Karpas-422 (cell line): ENCODE measurements at regions not wholly inside any gene's neighbourhood (a gene's known extent, or its start where the extent isn't known, plus 50 kb on each side); places are given as distances from the start of the nearest gene placed in this dataset.

Experiments used
- DNase-seq: peaks from one replicate; pipeline ENCODE4 v3.0.0-alpha.2; 2015
- H2AFZ ChIP-seq: fragments of 200-600 bp; sonication (generic); 2 replicates; pipeline ENCODE4 v1.6.1; 2014; ENCODE audit warnings: antibody characterized with exemption, low read length, mixed read lengths
- H3K27ac ChIP-seq: fragments of 200-600 bp; sonication (generic); 2 replicates; pipeline ENCODE4 v1.5.1; 2014; ENCODE audit warnings: mild to moderate bottlenecking, low read length, moderate library complexity
- H3K27me3 ChIP-seq: fragments of 200-600 bp; sonication (generic); 2 replicates; pipeline ENCODE4 v1.6.1; 2014; ENCODE audit warnings: low read length, mixed read lengths
- H3K36me3 ChIP-seq: fragments of 200-600 bp; sonication (generic); 2 replicates; pipeline ENCODE4 v1.6.1; 2014; ENCODE audit warnings: low read length, mixed read lengths; ENCODE audit not compliant: insufficient read depth
- H3K4me1 ChIP-seq: fragments of 200-600 bp; sonication (generic); 2 replicates; pipeline ENCODE4 v1.6.1; 2014; ENCODE audit warnings: mild to moderate bottlenecking, low read length, mixed read lengths
- H3K4me2 ChIP-seq: fragments of 200-600 bp; sonication (generic); 2 replicates; pipeline ENCODE4 v1.6.1; 2014; ENCODE audit warnings: low read length, low read depth, mild to moderate bottlenecking; ENCODE audit not compliant: poor library complexity, severe bottlenecking
- H3K4me3 ChIP-seq: fragments of 200-600 bp; sonication (generic); 2 replicates; pipeline ENCODE4 v1.5.1; 2014; ENCODE audit warnings: mild to moderate bottlenecking, antibody characterized with exemption, low read length, mixed read lengths
- H3K79me2 ChIP-seq: fragments of 200-600 bp; sonication (generic); 2 replicates; pipeline ENCODE4 v1.6.1; 2014; ENCODE audit warnings: mild to moderate bottlenecking, low read length, mixed read lengths
- H3K9ac ChIP-seq: fragments of 200-600 bp; sonication (generic); 2 replicates; pipeline ENCODE4 v1.6.0; 2014; ENCODE audit warnings: low read length
- H3K9me2 ChIP-seq: fragments of 200-600 bp; sonication (generic), shearing (Covaris generic); replicated peaks from 2 replicates; pipeline ENCODE4 v1.6.0; 2014; ENCODE audit warnings: mild to moderate bottlenecking, low read length, moderate library complexity; ENCODE audit not compliant: insufficient read depth
- H3K9me3 ChIP-seq: fragments of 300-700, 200-600 bp; sonication (generic); 2 replicates; pipeline ENCODE4 v1.6.1; 2014; ENCODE audit warnings: low read length, mixed read lengths
- H4K20me1 ChIP-seq: fragments of 200-600 bp; sonication (generic); 2 replicates; pipeline ENCODE4 v1.6.1; 2014; ENCODE audit warnings: mild to moderate bottlenecking, antibody characterized with exemption, low read length, low read depth; ENCODE audit not compliant: insufficient read depth

GRCh38 chr5:142478113-142478512, 153.3 kb upstream of the SPRY4 start:
- H3K9me3 ChIP-seq: peaks cover 6% of the 10 kb centered on the region; the same call in 1 of the 2 replicates
- no peaks in the 10 kb centered on the region for H4K20me1 ChIP-seq
- H3K27ac ChIP-seq: no peak overlapping the region
- no peaks in the 10 kb centered on the region for H3K4me1 ChIP-seq
- H3K9me2 ChIP-seq: no peaks in the 10 kb centered on the region
- no peaks in the 10 kb centered on the region for H3K27me3 ChIP-seq
- no peak overlapping the region for H3K9ac ChIP-seq
- H3K4me2 ChIP-seq: no peak overlapping the region
- no peak overlapping the region for H2AFZ ChIP-seq
- H3K36me3 ChIP-seq: no peaks in the 10 kb centered on the region
- DNase-seq: no peak
- H3K4me3 ChIP-seq: no peak overlapping the region
- no peaks in the 10 kb centered on the region for H3K79me2 ChIP-seq

DNA sequence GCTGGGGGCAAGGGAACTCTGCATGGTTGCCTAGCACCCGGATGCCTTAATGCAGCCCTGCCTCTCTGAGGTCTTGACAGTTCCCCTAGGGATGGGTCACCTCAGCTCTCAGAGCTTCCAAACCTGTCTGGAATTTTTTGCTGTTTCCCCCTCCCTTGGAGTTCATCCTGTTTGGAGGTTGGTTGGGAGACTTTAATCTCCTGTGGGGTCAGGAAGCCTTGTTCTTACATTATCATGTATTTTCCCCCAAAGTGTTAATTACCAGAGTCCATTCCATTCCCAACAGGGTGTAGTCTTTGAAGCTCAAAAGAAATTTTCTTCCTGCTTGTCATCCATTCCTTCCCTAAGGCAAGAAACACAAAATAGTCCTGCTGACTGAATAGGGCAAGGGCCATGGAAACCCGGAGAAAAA, 150.3 kb upstream of the SPRY4 start:
- Histone ChIP-seq H3K9ac (no peak overlapping the region), H2AFZ (no peak overlapping the region), H3K27me3 (no peaks in the 10 kb centered on the region), H3K9me2 (no peaks in the 10 kb centered on the region), H3K36me3 (no peaks in the 10 kb centered on the region), H3K9me3 (peaks cover 6% of the 10 kb centered on the region; the same call in 1 of the 2 replicates), H3K4me3 (no peak overlapping the region), H3K27ac (no peak overlapping the region), H3K4me2 (no peak overlapping the region), H4K20me1 (no peaks in the 10 kb centered on the region), H3K79me2 (no peaks in the 10 kb centered on the region), H3K4me1 (no peaks in the 10 kb centered on the region)
- DNase-seq: no peak

DNA sequence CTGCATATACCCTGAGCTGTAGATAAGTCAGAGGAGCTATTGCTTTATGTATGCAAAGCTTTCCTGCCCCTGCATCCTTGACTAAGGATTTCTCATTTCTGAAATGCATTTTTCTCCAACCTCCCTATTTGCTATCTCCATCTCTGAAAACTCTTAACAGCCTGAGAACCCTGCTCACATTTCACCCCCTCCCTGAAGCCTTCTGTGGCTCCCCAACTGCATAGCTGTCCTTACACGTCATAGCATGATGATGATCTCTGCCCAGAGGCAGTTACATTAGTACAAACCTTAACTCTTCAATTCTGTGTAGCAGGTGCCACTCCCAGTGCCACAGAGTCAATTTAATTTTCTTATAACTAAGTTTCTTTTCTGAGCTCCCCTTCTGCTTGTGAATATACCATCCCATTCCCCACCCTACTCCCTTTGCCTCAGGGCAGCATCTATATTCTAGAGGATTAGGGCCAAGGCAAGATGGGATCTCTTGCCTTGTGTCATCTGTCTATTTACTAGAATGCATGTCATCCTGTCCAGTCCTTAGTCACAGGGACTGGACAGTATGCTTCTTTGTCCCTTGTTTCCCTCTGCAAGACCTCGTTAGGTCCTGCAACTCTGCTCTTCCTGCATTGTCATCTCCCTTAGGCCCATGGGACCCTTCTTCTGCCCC, 149.7 kb upstream of the SPRY4 start:
- no peak for DNase-seq
- Histone ChIP-seq H3K9ac (no peak overlapping the region), H3K27me3 (no peaks in the 10 kb centered on the region), H3K4me1 (no peaks in the 10 kb centered on the region), H3K9me3 (peaks cover 6% of the 10 kb centered on the region; the same call in 1 of the 2 replicates), H4K20me1 (no peaks in the 10 kb centered on the region), H3K4me3 (no peak overlapping the region), H2AFZ (no peak overlapping the region), H3K4me2 (no peak overlapping the region), H3K36me3 (no peaks in the 10 kb centered on the region), H3K27ac (no peak overlapping the region), H3K9me2 (no peaks in the 10 kb centered on the region), H3K79me2 (no peaks in the 10 kb centered on the region)

- no peak overlapping the region for H2AFZ ChIP-seq
- DNase-seq: no peak
- H3K36me3 ChIP-seq: no peaks in the 10 kb centered on the region
- H3K27me3 ChIP-seq: no peaks in the 10 kb centered on the region
- H3K4me3 ChIP-seq: no peak overlapping the region
- no peaks in the 10 kb centered on the region for H4K20me1 ChIP-seq
- H3K9me2 ChIP-seq: no peaks in the 10 kb centered on the region
- no peaks in the 10 kb centered on the region for H3K4me1 ChIP-seq
- H3K4me2 ChIP-seq: no peak overlapping the region
- H3K79me2 ChIP-seq: no peaks in the 10 kb centered on the region
- no peak overlapping the region for H3K27ac ChIP-seq
- H3K9me3 ChIP-seq: no peaks in the 10 kb centered on the region
- H3K9ac ChIP-seq: no peak overlapping the region
Measured at GRCh38 chr5:142473038-142473437, 148.2 kb upstream of the SPRY4 start.

GRCh38 chr5:142472306-142472951, 147.6 kb upstream of the SPRY4 start:
- H3K4me2 ChIP-seq: no peak overlapping the region
- H3K9ac ChIP-seq: no peak overlapping the region
- H3K4me3 ChIP-seq: no peak overlapping the region
- H3K4me1 ChIP-seq: no peaks in the 10 kb centered on the region
- H4K20me1 ChIP-seq: no peaks in the 10 kb centered on the region
- no peaks in the 10 kb centered on the region for H3K27me3 ChIP-seq
- H3K79me2 ChIP-seq: no peaks in the 10 kb centered on the region
- H3K9me3 ChIP-seq: no peaks in the 10 kb centered on the region
- H3K27ac ChIP-seq: no peak overlapping the region
- H3K36me3 ChIP-seq: no peaks in the 10 kb centered on the region
- DNase-seq: no peak
- H2AFZ ChIP-seq: no peak overlapping the region
- no peaks in the 10 kb centered on the region for H3K9me2 ChIP-seq

- Histone ChIP-seq H3K79me2 (no peaks in the 10 kb centered on the region), H3K36me3 (no peaks in the 10 kb centered on the region), H3K4me3 (no peak overlapping the region), H3K9ac (no peak overlapping the region), H3K9me3 (no peaks in the 10 kb centered on the region), H3K9me2 (no peaks in the 10 kb centered on the region), H3K4me2 (no peak overlapping the region), H4K20me1 (no peaks in the 10 kb centered on the region), H2AFZ (no peak overlapping the region), H3K27ac (no peak overlapping the region), H3K4me1 (no peaks in the 10 kb centered on the region), H3K27me3 (no peaks in the 10 kb centered on the region)
- no peak for DNase-seq
Measured at GRCh38 chr5:142466195-142466971, 141.6 kb upstream of the SPRY4 start.

DNA sequence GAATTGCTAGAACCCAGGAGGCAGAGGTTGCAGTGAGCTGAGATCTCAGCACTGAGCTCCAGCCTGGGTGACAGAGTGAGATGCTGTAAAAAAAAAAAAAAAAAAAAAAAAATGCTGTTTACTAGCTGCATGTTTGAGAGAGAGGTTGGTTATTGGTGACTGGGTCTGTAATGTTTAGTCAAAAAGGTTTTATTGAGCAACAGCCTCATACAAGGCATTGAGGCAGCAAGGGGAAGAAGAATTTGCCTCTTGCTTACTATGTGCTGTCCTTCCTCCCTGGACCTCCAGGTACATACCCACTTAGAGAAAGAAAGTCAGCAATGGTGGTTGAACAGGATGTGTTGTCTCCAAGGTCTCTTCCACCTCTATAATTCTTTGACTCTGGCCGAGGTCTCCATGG, 140.7 kb upstream of the SPRY4 start:
- no peaks in the 10 kb centered on the region for H3K36me3 ChIP-seq
- H2AFZ ChIP-seq: no peak overlapping the region
- H3K9me2 ChIP-seq: no peaks in the 10 kb centered on the region
- H3K4me2 ChIP-seq: no peak overlapping the region
- no peaks in the 10 kb centered on the region for H4K20me1 ChIP-seq
- H3K27ac ChIP-seq: no peak overlapping the region
- H3K4me3 ChIP-seq: no peak overlapping the region
- no peaks in the 10 kb centered on the region for H3K79me2 ChIP-seq
- no peak overlapping the region for H3K9ac ChIP-seq
- no peak for DNase-seq
- no peaks in the 10 kb centered on the region for H3K4me1 ChIP-seq
- H3K27me3 ChIP-seq: no peaks in the 10 kb centered on the region
- H3K9me3 ChIP-seq: no peaks in the 10 kb centered on the region

GRCh38 chr5:142463904-142464303, 139.1 kb upstream of the SPRY4 start:
- no peaks in the 10 kb centered on the region for H3K79me2 ChIP-seq
- H3K9me2 ChIP-seq: no peaks in the 10 kb centered on the region
- no peaks in the 10 kb centered on the region for H3K4me1 ChIP-seq
- no peaks in the 10 kb centered on the region for H3K27me3 ChIP-seq
- no peaks in the 10 kb centered on the region for H3K36me3 ChIP-seq
- H3K9me3 ChIP-seq: no peaks in the 10 kb centered on the region
- H4K20me1 ChIP-seq: no peaks in the 10 kb centered on the region
- no peak overlapping the region for H3K27ac ChIP-seq
- no peak overlapping the region for H3K9ac ChIP-seq
- DNase-seq: no peak
- no peak overlapping the region for H3K4me3 ChIP-seq
- no peak overlapping the region for H2AFZ ChIP-seq
- no peak overlapping the region for H3K4me2 ChIP-seq
